ENCODE measurements at regions not wholly inside any gene's neighbourhood (a gene's known extent, or its start where the extent isn't known, plus 50 kb on each side); places are given as distances from the start of the nearest gene placed in this dataset.

DNA sequence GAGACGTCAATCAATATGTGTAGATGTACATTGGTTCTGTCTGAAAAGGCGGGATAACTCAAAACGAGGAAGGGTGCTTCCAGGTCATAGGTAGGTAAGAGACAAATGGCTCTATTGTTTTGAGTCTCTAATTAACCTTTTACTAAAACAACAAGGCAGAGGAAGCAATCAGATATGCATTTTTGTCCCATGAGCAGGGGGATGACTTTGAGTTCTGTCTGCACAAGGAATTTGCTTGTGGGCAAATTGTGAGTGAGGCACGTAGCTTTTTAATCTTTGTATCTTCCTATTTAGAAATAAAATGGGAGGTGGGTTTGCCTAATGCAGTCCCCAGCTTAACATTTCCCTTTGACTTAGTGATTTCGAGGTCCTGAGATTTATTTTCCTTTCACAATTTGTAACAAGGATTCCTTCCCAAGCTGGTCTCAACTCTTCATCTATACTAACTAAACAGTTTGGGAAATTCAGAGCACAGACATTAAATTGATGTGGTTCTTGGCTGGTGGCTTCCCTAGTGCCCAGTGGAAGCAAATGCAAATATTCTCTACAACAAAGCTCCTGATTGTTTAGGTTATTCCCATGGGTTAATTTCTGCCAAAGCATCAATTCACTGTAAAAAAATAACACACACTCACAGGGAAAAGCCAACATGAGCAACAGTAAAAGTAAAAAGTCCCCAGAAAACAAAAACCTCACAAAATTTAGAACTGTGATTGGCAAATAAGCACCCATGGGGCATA, 738.8 kb upstream of the SGO1 start:
- no peak for TF ChIP-seq CTCF (IDR thresholded peaks at IDR 0.05)
- no peak for TF ChIP-seq POLR2A (IDR thresholded peaks at IDR 0.05)

Data from testis (tissue), 2 donors.